ENCODE measurements at regions not wholly inside any gene's neighbourhood (a gene's known extent, or its start where the extent isn't known, plus 50 kb on each side); places are given as distances from the start of the nearest gene placed in this dataset.

- no peak for TF ChIP-seq POLR2A (IDR thresholded peaks at IDR 0.05)
- no peak for TF ChIP-seq CTCF (IDR thresholded peaks at IDR 0.05)
- no peak for TF ChIP-seq EP300 (IDR thresholded peaks at IDR 0.05)
These were observed 228.5 kb downstream of the GLI2 start for GRCh38 chr2:120963997-120964705.
